Epithelial cell of esophagus (primary cell): ENCODE measurements at regions not wholly inside any gene's neighbourhood (a gene's known extent, or its start where the extent isn't known, plus 50 kb on each side); places are given as distances from the start of the nearest gene placed in this dataset.

Source experiments
- DNase-seq: peaks from one replicate; pipeline ENCODE4 v3.0.0; 2010; ENCODE audit warnings: low read depth
- H3K4me3 ChIP-seq: 2 replicates; pipeline ENCODE4 v1.5.1; 2011; ENCODE audit warnings: mild to moderate bottlenecking, low read length, control low read depth
- TF ChIP-seq, protein P1 (sequence below): IDR thresholded peaks from 2 replicates; pipeline ENCODE4 v1.5.1; 2011; ENCODE audit warnings: low read depth, mild to moderate bottlenecking, low read length, control low read depth, inconsistent platforms; ENCODE audit not compliant: insufficient read depth; ENCODE audit errors: missing control alignments

DNA sequence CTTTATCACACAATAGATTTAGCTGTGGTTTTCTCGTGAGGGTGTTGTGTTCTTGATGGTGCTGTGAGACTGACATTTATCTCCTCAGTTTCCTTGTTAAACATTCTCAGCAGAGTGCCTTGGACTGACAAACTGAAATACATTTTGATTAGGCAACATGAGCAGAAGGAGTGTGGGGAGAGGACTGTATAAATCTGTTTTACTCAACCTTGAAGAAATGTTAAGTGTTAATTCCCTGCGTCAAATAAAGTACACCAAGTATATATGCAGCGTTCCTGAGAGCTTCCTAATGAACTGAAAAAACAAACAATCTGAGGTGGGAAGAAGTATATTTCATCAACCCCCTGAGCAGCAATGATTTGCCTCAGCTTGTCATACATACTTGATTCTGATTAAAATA lies 540.3 kb upstream of the B3GALT2 start:
- no peak for DNase-seq
- H3K4me3 ChIP-seq: no peak overlapping the region
- TF ChIP-seq, protein P1, sequence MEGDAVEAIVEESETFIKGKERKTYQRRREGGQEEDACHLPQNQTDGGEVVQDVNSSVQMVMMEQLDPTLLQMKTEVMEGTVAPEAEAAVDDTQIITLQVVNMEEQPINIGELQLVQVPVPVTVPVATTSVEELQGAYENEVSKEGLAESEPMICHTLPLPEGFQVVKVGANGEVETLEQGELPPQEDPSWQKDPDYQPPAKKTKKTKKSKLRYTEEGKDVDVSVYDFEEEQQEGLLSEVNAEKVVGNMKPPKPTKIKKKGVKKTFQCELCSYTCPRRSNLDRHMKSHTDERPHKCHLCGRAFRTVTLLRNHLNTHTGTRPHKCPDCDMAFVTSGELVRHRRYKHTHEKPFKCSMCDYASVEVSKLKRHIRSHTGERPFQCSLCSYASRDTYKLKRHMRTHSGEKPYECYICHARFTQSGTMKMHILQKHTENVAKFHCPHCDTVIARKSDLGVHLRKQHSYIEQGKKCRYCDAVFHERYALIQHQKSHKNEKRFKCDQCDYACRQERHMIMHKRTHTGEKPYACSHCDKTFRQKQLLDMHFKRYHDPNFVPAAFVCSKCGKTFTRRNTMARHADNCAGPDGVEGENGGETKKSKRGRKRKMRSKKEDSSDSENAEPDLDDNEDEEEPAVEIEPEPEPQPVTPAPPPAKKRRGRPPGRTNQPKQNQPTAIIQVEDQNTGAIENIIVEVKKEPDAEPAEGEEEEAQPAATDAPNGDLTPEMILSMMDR: no peak

DNA sequence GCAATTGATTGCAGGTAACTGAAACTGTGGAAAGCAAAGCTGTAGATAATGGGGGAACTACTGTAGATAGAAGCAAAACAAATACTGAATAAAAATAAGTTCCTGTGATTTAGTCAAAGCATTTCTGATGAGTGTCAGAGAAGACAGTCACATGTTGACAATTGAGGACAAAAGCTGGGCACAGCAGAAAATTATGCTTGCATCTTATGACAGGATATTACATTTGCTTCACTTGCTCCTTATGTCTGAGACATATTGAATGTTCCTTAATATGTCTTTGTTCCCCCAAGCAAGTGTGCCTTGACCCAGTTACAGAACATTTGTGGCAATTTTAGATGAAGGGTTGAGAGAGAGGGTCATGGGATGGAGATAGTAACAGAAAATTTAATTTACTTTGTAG lies 526.0 kb upstream of the B3GALT2 start:
- TF ChIP-seq, protein P1: no peak
- no peak for DNase-seq
- H3K4me3 ChIP-seq: no peak overlapping the region

DNA sequence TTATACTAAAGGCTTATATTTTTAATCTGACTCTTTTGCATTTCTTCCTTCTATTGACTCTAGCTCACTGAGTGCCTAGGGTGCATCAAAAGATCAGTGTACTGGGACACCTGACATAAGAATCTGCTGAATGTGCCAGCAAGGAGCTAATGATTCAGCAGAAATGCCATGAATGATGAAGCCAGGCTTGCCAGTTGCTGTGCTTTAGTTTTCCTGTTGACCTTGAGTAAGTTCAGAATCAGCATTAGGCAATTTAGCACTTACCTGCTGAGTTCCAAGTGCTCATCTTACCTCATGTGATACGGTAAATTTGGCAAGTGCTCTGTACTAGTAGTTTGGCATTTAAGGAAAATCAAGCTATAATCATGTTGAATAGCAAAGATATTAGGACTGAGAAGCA lies 523.2 kb upstream of the B3GALT2 start:
- TF ChIP-seq, protein P1: no peak
- H3K4me3 ChIP-seq: no peak overlapping the region
- DNase-seq: peak; percentile 81

DNA sequence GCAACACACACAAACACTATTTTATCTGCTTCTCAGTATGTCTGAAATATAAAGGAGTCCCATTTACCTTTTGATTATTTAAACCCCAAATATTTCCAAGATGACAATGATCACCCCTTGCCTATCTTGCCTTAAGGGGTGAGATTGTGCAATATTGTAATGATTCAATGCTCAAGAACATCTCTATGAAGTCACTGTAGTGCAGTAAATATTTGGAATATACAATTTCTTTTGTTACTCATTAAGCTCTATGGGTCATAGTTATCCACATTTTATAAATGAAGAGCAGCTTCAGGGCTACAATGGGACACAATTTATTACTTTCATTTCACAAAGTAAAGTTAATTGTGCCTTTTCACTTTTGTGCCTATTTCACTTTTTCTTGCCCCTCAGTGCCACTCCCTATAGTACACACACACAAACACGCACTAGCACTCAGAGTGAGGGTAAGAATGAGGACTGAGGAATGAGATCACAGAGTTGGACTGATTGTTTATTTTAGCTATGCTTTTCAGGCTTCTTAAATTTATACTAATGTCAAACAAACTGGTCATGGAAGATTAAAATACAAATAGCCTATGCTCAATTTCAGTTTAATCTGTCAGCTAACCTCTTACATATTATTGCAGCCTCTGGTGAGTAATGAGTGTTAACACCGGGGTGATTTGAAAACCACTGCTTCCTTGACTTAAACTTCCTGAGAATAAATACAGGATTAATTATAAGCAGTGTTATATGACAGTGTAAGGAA lies 521.0 kb upstream of the B3GALT2 start:
- no peak overlapping the region for H3K4me3 ChIP-seq
- DNase-seq: peak; percentile 88
- TF ChIP-seq, protein P1: no peak

DNA sequence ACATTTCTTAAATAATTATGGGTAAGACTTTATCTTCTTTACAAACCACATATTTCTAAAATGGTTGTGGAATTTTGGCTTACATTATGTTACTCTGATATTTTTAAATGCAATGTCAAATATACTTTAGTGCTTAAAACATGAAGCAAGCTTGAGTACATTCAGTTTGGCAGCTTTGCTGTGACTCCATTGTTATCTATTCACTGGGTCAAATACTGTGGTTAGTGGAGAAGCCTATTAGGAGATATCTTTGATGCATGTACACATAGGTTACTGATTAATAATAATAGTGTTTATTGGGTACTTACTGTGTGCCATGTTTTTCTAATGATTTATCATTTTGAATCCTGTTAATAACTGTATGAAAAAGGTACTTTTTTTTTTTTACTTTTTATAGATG lies 520.4 kb upstream of the B3GALT2 start:
- no peak overlapping the region for H3K4me3 ChIP-seq
- TF ChIP-seq, protein P1: no peak
- no peak for DNase-seq

DNA sequence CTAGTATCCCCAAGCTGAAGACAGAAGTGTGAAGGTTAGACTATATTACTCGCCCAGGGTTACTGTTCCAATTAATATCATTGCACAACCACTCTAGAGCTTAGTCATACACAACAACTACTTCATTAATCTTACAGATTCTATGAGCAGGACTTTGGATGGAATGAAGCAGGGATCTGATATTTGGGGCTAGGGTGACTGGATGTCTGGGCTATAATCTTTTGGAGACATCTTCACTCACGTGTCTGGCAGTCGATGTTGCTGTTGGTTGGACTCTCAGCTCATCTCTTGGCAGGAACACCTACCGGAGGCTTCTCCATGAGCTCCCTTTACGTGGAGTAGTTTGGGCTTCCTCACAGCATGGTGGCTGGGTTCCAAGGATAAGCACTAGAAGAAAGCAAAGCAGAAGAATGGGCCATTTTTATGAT lies 519.2 kb upstream of the B3GALT2 start:
- TF ChIP-seq, protein P1: no peak
- peak; percentile 78 for DNase-seq
- no peak overlapping the region for H3K4me3 ChIP-seq

DNA sequence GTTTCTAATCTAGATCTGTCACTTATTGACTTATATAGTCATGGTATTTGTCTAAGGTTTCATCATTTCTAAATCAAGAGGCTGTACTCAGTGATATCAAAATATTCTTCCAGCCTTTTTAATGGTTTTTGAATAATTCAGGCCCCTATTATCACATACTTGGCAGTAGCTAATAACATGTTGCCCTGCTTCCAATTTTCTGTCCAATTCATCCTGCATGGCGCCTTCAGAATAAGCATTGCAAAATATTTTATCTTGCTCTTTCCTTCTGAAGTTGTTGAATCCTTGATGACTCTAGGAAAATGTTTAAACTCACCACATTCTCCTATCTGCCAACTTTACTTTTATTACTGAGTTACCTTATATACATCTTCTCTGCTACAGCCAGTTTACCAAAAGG lies 517.2 kb upstream of the B3GALT2 start:
- H3K4me3 ChIP-seq: no peak overlapping the region
- TF ChIP-seq, protein P1: no peak

More for the DNA sequence above, 517.2 kb upstream of the B3GALT2 start:
- DNase-seq: no peak
